Upper lobe of left lung (tissue), 6 donors: ENCODE measurements at regions not wholly inside any gene's neighbourhood (a gene's known extent, or its start where the extent isn't known, plus 50 kb on each side); places are given as distances from the start of the nearest gene placed in this dataset.

Source experiments
- ATAC-seq, 2 donors: fragments of 200-7000 bp; cut with Tn5 transposase; one replicate each; pipeline ENCODE4 v1.9.1; 2022; ENCODE audit warnings: mild to moderate bottlenecking in 2 of 2, moderate library complexity in 2 of 2; ENCODE audit not compliant: low FRiP score in 2 of 2
- DNase-seq, 2 donors: peaks; one replicate each; pipeline ENCODE4 v3.0.0-alpha.2; 2019 to 2020
- H3K27ac ChIP-seq, 4 donors: fragments of 200-600 bp; sonication (generic); one replicate each; pipeline ENCODE4 v1.5.1; 2016 to 2019
- H3K27me3 ChIP-seq, 4 donors: fragments of 200-600 bp; sonication (generic); one replicate each; pipeline ENCODE4 v1.5.1; 2017 to 2019
- H3K36me3 ChIP-seq, 4 donors: fragments of 200-600 bp; sonication (generic); one replicate each; pipeline ENCODE4 v1.5.1; 2016 to 2019
- H3K4me1 ChIP-seq, 4 donors: fragments of 200-600 bp; sonication (generic); one replicate each; pipeline ENCODE4 v1.5.1; 2018 to 2019
- H3K4me3 ChIP-seq, 4 donors: fragments of 200-600 bp; sonication (generic); one replicate each; pipeline ENCODE4 v1.5.1; 2017 to 2019; ENCODE audit warnings: mild to moderate bottlenecking in 2 of 4, moderate library complexity in 1 of 4
- H3K9me3 ChIP-seq, 4 donors: fragments of 200-600 bp; sonication (generic); one replicate each; pipeline ENCODE4 v1.5.1; 2018 to 2019
- EP300 ChIP-seq, 4 donors: sonication (generic); formaldehyde crosslinking; IDR thresholded peaks; one replicate each; pipeline ENCODE4 v1.5.1; 2017; ENCODE audit warnings: antibody characterized with exemption in 4 of 4, control low read depth in 2 of 4
- POLR2A ChIP-seq, 4 donors: fragments of 450-650 bp; IDR thresholded peaks; one replicate each; pipeline ENCODE4 v1.5.1; 2016 to 2017; ENCODE audit warnings: antibody characterized with exemption in 4 of 4, mild to moderate bottlenecking in 2 of 4
- POLR2AphosphoS5 ChIP-seq, 2 donors: sonication (generic); formaldehyde crosslinking; IDR thresholded peaks; one replicate each; pipeline ENCODE4 v1.5.1; 2017; ENCODE audit warnings: antibody characterized with exemption in 2 of 2
- WGBS, 2 donors: methylation state at CpG; one replicate each; pipeline ENCODE4 v1.1.5; 2017 to 2018; 5-methylcytosine and 5-hydroxymethylcytosine counted together
- TF ChIP-seq, protein P1 (sequence below), 6 experiments: fragments of 450-650 bp in 4 of 6; fragments of 200-600 bp in 2 of 6; sonication (generic) in 2 of 6; IDR thresholded peaks; one replicate each; pipeline ENCODE4 v1.5.1; 2016 to 2019; ENCODE audit warnings: antibody characterized with exemption in 6 of 6
- donor health status: DM: no; HTN: no; CAD: no; lungs with moderate emphysema.
- donor health status: DM: no; HTN: yes; CAD: no; lungs with severe emphysema.

DNA sequence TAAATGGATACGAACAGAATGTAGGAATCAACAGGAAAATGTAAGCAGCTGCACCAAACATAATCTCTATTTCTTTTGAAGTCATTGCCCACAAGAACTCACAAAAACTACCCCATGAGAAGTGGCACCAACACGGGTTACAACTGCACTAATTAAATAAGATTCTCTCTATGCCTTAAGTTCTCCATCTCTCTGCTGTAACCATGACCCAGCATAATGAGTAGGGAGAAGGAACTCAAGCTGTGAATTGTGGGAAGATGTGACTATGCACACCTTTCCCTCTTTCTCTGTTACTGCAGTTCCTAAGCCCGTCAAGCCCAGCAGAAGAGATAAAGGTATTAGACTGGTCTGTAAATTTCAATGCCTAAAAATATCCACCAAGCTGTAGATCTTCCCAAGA, 614.0 kb downstream of the USP25 start:
- no peaks in the 10 kb centered on the region for H3K9me3 ChIP-seq

DNA sequence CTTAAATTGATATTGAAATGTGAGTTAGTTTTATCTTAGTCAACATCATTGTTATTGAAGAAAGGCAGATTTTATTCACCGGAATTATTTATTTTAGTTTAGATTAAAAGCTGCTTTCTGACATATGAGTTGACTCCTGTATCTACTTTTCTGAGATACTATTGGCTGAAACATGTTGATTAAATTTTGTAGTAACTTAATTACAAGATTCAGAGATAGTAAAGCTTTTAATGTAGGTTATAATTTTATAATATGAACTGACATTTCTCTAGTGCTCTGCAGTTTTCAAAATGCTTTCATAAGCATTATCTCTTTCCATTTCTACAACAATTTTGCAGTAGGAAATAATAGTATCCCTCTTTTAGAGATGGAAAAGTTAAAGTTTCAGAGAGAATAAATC, 616.0 kb downstream of the USP25 start:
- TF ChIP-seq, protein P1, sequence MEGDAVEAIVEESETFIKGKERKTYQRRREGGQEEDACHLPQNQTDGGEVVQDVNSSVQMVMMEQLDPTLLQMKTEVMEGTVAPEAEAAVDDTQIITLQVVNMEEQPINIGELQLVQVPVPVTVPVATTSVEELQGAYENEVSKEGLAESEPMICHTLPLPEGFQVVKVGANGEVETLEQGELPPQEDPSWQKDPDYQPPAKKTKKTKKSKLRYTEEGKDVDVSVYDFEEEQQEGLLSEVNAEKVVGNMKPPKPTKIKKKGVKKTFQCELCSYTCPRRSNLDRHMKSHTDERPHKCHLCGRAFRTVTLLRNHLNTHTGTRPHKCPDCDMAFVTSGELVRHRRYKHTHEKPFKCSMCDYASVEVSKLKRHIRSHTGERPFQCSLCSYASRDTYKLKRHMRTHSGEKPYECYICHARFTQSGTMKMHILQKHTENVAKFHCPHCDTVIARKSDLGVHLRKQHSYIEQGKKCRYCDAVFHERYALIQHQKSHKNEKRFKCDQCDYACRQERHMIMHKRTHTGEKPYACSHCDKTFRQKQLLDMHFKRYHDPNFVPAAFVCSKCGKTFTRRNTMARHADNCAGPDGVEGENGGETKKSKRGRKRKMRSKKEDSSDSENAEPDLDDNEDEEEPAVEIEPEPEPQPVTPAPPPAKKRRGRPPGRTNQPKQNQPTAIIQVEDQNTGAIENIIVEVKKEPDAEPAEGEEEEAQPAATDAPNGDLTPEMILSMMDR (IDR thresholded peaks at IDR 0.05) = no peak
- TF ChIP-seq POLR2A (IDR thresholded peaks at IDR 0.05) (no peak), POLR2AphosphoS5 (IDR thresholded peaks at IDR 0.05) (no peak), EP300 (IDR thresholded peaks at IDR 0.05) (no peak)
- Histone ChIP-seq H3K36me3 (no peaks in the 10 kb centered on the region), H3K27me3 (no peaks in the 10 kb centered on the region), H3K27ac (no peak overlapping the region), H3K4me3 (no peak overlapping the region), H3K9me3 (no peaks in the 10 kb centered on the region), H3K4me1 (no peaks in the 10 kb centered on the region)
- 92 to 96% methylated on average over 1 of the region's 1 CpG for WGBS, 2 donors
- ATAC-seq = no peak
- no peak for DNase-seq

More for the DNA sequence above, 614.0 kb downstream of the USP25 start:
- DNase-seq (no peak), ATAC-seq (no peak)
- no peak for TF ChIP-seq POLR2A (IDR thresholded peaks at IDR 0.05)
- no peak for TF ChIP-seq POLR2AphosphoS5 (IDR thresholded peaks at IDR 0.05)
- TF ChIP-seq, protein P1 (IDR thresholded peaks at IDR 0.05) = no peak
- TF ChIP-seq EP300 (IDR thresholded peaks at IDR 0.05) = no peak
- H3K4me1 ChIP-seq = no peaks in the 10 kb centered on the region
- no peak overlapping the region for H3K27ac ChIP-seq
- H3K27me3 ChIP-seq = no peaks in the 10 kb centered on the region
- H3K36me3 ChIP-seq = no peaks in the 10 kb centered on the region
- H3K4me3 ChIP-seq = no peak overlapping the region
- WGBS, 2 donors = 76 to 87% methylated on average over 3 of the region's 3 CpGs

DNA sequence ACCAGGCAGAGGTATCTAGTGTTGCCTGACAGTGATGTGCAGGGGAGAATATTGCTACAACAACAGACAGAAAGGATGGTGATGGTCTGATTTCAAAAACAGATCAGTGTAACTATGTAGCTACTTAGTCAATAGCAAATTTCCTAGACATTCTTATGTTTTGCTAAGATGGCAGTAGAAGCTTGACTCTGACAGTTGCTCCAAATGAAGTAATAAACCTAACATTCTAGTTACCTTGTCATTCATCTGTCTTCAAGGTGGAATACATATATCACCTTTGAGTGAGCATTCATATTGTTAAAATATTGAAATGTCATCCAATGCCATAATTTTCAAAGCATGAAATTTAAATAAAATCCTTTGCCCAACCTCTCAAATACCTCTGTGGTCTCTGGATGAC, 617.4 kb downstream of the USP25 start:
- H3K4me1 ChIP-seq = no peaks in the 10 kb centered on the region
- TF ChIP-seq, protein P1 (IDR thresholded peaks at IDR 0.05) = no peak
- no peaks in the 10 kb centered on the region for H3K27me3 ChIP-seq
- H3K27ac ChIP-seq = no peak overlapping the region
- DNase-seq (no peak), ATAC-seq (no peak)
- no peaks in the 10 kb centered on the region for H3K36me3 ChIP-seq
- H3K9me3 ChIP-seq = no peaks in the 10 kb centered on the region
- no peak overlapping the region for H3K4me3 ChIP-seq

DNA sequence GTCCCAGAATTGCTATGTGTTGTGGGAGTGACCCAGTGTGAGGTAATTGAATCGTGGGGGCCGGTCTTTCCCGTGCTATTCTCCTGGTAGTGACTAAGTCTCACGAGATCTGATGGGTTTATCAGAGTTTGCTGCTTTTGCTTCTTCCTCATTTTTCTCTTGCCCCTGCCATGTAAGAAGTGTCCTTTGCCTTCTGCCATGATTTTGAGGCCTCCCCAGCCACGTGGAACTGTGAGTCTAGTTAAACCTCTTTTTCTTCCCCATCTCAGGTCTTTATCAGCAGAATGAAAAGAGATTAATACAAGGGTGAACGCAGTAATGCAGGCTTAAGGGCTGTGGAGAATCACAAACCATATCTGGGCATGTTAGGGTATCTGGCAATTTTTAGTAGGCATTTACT, 624.0 kb downstream of the USP25 start:
- Histone ChIP-seq H3K36me3 (no peaks in the 10 kb centered on the region), H3K4me1 (no peaks in the 10 kb centered on the region), H3K27me3 (no peaks in the 10 kb centered on the region), H3K4me3 (no peak overlapping the region), H3K9me3 (no peaks in the 10 kb centered on the region), H3K27ac (no peak overlapping the region)
- ATAC-seq (no peak), DNase-seq (no peak)
- TF ChIP-seq POLR2AphosphoS5 (IDR thresholded peaks at IDR 0.05) (no peak), POLR2A (IDR thresholded peaks at IDR 0.05) (no peak), EP300 (IDR thresholded peaks at IDR 0.05) (no peak)
- TF ChIP-seq, protein P1 (IDR thresholded peaks at IDR 0.05) = no peak
- WGBS, 2 donors = 82 to 86% methylated on average over 6 of the region's 6 CpGs

DNA sequence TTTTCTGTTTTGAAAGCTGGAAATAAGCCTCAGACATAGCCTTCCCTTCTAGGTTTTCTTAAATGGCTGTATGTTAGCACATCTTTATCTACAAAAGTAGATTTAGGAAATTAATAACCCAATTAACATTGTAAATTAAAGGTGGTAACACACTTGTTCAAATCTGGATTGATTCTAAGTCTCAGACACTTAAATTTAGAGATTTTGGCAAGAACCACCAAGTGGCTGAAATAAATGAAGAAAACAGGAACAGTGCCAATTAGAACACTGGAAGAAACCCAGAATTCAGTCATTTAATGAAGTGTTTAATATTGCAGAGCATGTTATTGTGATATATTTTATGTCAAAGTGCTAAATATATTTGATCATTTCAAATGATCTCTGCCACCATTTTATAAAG, 628.2 kb downstream of the USP25 start:
- ATAC-seq (no peak), DNase-seq (no peak)
- no peak for TF ChIP-seq POLR2A (IDR thresholded peaks at IDR 0.05)
- TF ChIP-seq, protein P1 (IDR thresholded peaks at IDR 0.05) = no peak
- TF ChIP-seq EP300 (IDR thresholded peaks at IDR 0.05) = no peak
- no peak for TF ChIP-seq POLR2AphosphoS5 (IDR thresholded peaks at IDR 0.05)
- Histone ChIP-seq H3K4me1 (no peaks in the 10 kb centered on the region), H3K4me3 (no peak overlapping the region), H3K27ac (no peak overlapping the region), H3K9me3 (peaks cover 0 to 4% (median 0%) of the 10 kb centered on the region in 4 donors), H3K36me3 (no peaks in the 10 kb centered on the region), H3K27me3 (no peaks in the 10 kb centered on the region)
